ENCODE measurements at regions not wholly inside any gene's neighbourhood (a gene's known extent, or its start where the extent isn't known, plus 50 kb on each side); places are given as distances from the start of the nearest gene placed in this dataset.
A peak's percentile ranks its signal among the peaks of the same experiment; 100 is the strongest.

GRCh38 chr12:83225806-83226205, 539.1 kb downstream of the TMTC2 start:
- no peak overlapping the region for H3K27ac ChIP-seq

DNA sequence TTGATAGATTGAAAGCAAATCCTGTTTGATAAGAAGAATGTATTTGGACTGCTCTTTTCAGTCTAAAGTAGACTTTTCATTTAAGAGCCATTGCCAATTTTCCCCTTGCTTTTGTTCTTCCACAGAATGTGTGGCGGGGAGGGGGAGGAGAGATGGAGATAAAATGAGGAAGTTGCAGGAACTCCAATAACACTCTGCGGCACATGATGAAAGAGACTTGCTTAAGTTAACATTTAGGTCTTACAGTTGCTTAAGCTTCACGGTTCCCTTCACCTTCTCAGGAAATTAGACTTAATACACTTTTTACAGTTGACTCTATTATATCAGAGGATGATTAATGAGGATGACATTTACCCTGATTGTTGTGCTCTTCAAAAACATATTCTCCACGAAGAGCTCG, 537.3 kb downstream of the TMTC2 start:
- Histone ChIP-seq H4K20me1 (ENCODE audit: low read depth) (no peaks in the 10 kb centered on the region), H3K79me2 (ENCODE audit: low read depth) (no peaks in the 10 kb centered on the region), H3K36me3 (no peaks in the 10 kb centered on the region), H2AFZ (replicated peaks) (no peak overlapping the region), H3K9ac (no peak overlapping the region), H3K9me3 (ENCODE audit: low read depth) (peaks cover 5% of the 10 kb centered on the region), H3K4me2 (no peak overlapping the region), H3K27me3 (no peaks in the 10 kb centered on the region), H3K4me3 (no peak overlapping the region), H3K4me1 (no peaks in the 10 kb centered on the region), H3K27ac (no peak overlapping the region), H3F3A (ENCODE audit: low read depth) (no peaks in the 10 kb centered on the region)
- no peak for TF ChIP-seq EZH2 (IDR thresholded peaks at IDR 0.05)
- no peak for DNase-seq (ENCODE audit: low spot score)
- H3K36me3 Mint-ChIP-seq = no peaks in the 10 kb centered on the region
- no peaks in the 10 kb centered on the region for H3K4me1 Mint-ChIP-seq
- H3K9me3 Mint-ChIP-seq = peaks cover 7% of the 10 kb centered on the region
- no peak overlapping the region for H3K27ac Mint-ChIP-seq
- H3K27me3 Mint-ChIP-seq (ENCODE audit: insufficient read depth, low read depth) = no peaks in the 10 kb centered on the region
- no peak overlapping the region for H3K4me3 Mint-ChIP-seq

More at GRCh38 chr12:83225806-83226205, 539.1 kb downstream of the TMTC2 start:
- Histone ChIP-seq H3K36me3 (no peaks in the 10 kb centered on the region), H3K4me1 (no peaks in the 10 kb centered on the region), H3K4me3 (no peak overlapping the region), H4K20me1 (ENCODE audit: low read depth) (no peaks in the 10 kb centered on the region), H3K4me2 (no peak overlapping the region), H3K9me3 (ENCODE audit: low read depth) (peaks cover 5% of the 10 kb centered on the region), H3K27me3 (no peaks in the 10 kb centered on the region), H3K9ac (no peak overlapping the region), H3F3A (ENCODE audit: low read depth) (no peaks in the 10 kb centered on the region), H2AFZ (replicated peaks) (no peak overlapping the region), H3K79me2 (ENCODE audit: low read depth) (no peaks in the 10 kb centered on the region)
- H3K4me3 Mint-ChIP-seq = no peak overlapping the region
- TF ChIP-seq, protein P1, sequence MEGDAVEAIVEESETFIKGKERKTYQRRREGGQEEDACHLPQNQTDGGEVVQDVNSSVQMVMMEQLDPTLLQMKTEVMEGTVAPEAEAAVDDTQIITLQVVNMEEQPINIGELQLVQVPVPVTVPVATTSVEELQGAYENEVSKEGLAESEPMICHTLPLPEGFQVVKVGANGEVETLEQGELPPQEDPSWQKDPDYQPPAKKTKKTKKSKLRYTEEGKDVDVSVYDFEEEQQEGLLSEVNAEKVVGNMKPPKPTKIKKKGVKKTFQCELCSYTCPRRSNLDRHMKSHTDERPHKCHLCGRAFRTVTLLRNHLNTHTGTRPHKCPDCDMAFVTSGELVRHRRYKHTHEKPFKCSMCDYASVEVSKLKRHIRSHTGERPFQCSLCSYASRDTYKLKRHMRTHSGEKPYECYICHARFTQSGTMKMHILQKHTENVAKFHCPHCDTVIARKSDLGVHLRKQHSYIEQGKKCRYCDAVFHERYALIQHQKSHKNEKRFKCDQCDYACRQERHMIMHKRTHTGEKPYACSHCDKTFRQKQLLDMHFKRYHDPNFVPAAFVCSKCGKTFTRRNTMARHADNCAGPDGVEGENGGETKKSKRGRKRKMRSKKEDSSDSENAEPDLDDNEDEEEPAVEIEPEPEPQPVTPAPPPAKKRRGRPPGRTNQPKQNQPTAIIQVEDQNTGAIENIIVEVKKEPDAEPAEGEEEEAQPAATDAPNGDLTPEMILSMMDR (IDR thresholded peaks at IDR 0.05) = no peak
- TF ChIP-seq EZH2 (IDR thresholded peaks at IDR 0.05) = no peak
- no peak for TF ChIP-seq EZH2phosphoT487 (IDR thresholded peaks at IDR 0.05)
- H3K27me3 Mint-ChIP-seq (ENCODE audit: insufficient read depth, low read depth) = no peaks in the 10 kb centered on the region
- H3K4me1 Mint-ChIP-seq = no peaks in the 10 kb centered on the region
- no peak for DNase-seq (ENCODE audit: low spot score)
- peaks cover 13% of the 10 kb centered on the region for H3K9me3 Mint-ChIP-seq
- H3K27ac Mint-ChIP-seq = no peak overlapping the region
- no peaks in the 10 kb centered on the region for H3K36me3 Mint-ChIP-seq

- H3K9ac ChIP-seq = no peak overlapping the region
- H3K4me2 ChIP-seq = no peak overlapping the region
- H3K27ac ChIP-seq = no peak overlapping the region
- Mint-ChIP-seq H3K4me1 (no peaks in the 10 kb centered on the region), H3K36me3 (no peaks in the 10 kb centered on the region), H3K27ac (no peak overlapping the region), H3K27me3 (ENCODE audit: insufficient read depth, low read depth) (no peaks in the 10 kb centered on the region), H3K4me3 (no peak overlapping the region), H3K9me3 (no peaks in the 10 kb centered on the region)
- TF ChIP-seq EZH2phosphoT487 (IDR thresholded peaks at IDR 0.05) = no peak
- no peak for TF ChIP-seq EZH2 (IDR thresholded peaks at IDR 0.05)
- TF ChIP-seq, protein P1 (IDR thresholded peaks at IDR 0.05) = no peak
- no peak overlapping the region for H3K4me3 ChIP-seq
- no peaks in the 10 kb centered on the region for H3K36me3 ChIP-seq
- no peak overlapping the region for H2AFZ ChIP-seq (replicated peaks)
- no peaks in the 10 kb centered on the region for H3K9me3 ChIP-seq (ENCODE audit: low read depth)
- H4K20me1 ChIP-seq (ENCODE audit: low read depth) = no peaks in the 10 kb centered on the region
- no peak for DNase-seq (ENCODE audit: low spot score)
- H3K4me1 ChIP-seq = no peaks in the 10 kb centered on the region
- no peaks in the 10 kb centered on the region for H3K79me2 ChIP-seq (ENCODE audit: low read depth)
- no peaks in the 10 kb centered on the region for H3F3A ChIP-seq (ENCODE audit: low read depth)
- no peaks in the 10 kb centered on the region for H3K27me3 ChIP-seq
These were observed 534.1 kb downstream of the TMTC2 start for GRCh38 chr12:83220774-83221173.

GRCh38 chr12:83216230-83216629, 529.5 kb downstream of the TMTC2 start:
- no peak overlapping the region for H3K9ac ChIP-seq
- no peaks in the 10 kb centered on the region for H3K36me3 ChIP-seq
- H3K4me1 Mint-ChIP-seq = peaks cover 2% of the 10 kb centered on the region
- no peaks in the 10 kb centered on the region for H3K9me3 ChIP-seq (ENCODE audit: low read depth)
- H3K79me2 ChIP-seq (ENCODE audit: low read depth) = no peaks in the 10 kb centered on the region
- H3K9me3 Mint-ChIP-seq = no peaks in the 10 kb centered on the region
- H3K4me3 Mint-ChIP-seq = no peak overlapping the region
- no peaks in the 10 kb centered on the region for H4K20me1 ChIP-seq (ENCODE audit: low read depth)
- peak overlapping the region; percentile 22 for H2AFZ ChIP-seq (replicated peaks)
- H3F3A ChIP-seq (ENCODE audit: low read depth) = peaks cover 10% of the 10 kb centered on the region
- no peak overlapping the region for H3K4me3 ChIP-seq
- no peak overlapping the region for H3K4me2 ChIP-seq
- no peaks in the 10 kb centered on the region for H3K27me3 Mint-ChIP-seq (ENCODE audit: insufficient read depth, low read depth)
- H3K27ac Mint-ChIP-seq = no peak overlapping the region
- no peak for DNase-seq (ENCODE audit: low spot score)
- no peak overlapping the region for H3K27ac ChIP-seq
- TF ChIP-seq EZH2 (IDR thresholded peaks at IDR 0.05) = no peak
- TF ChIP-seq EZH2phosphoT487 (IDR thresholded peaks at IDR 0.05) = no peak
- TF ChIP-seq, protein P1 (IDR thresholded peaks at IDR 0.05) = no peak
- H3K4me1 ChIP-seq = peaks cover 21% of the 10 kb centered on the region
- no peaks in the 10 kb centered on the region for H3K36me3 Mint-ChIP-seq
- H3K27me3 ChIP-seq = no peaks in the 10 kb centered on the region

Data from neural progenitor cell (in vitro differentiated cells).